Left renal cortex interstitium (tissue), 4 donors: ENCODE measurements at regions not wholly inside any gene's neighbourhood (a gene's known extent, or its start where the extent isn't known, plus 50 kb on each side); places are given as distances from the start of the nearest gene placed in this dataset.

Experiments
- DNase-seq, 4 donors: peaks; one replicate each; pipeline ENCODE4 v3.0.0-alpha.2; 2013; ENCODE audit warnings: low read depth in 4 of 4, low spot score in 2 of 4, missing footprints in 1 of 4

DNA sequence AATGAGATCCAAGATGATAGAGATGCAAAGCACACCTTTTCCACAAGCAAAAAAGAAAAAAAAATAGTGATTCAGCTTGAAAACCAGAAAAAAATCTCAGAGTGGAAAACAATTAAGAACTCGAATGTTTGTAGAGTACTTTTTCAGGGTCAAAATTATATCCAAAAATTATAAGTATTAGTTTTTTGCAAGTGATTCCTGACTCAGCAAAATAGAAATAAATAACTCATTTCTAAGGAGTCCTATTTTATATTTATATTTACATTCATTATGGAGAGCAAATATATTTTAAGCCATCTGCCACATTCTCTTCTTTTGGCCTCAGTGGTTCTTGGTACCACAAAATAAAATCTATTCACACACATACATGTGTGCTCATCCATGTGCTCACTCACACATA lies 1011.8 kb upstream of the ARRDC3 start:
- no peak for DNase-seq

DNA sequence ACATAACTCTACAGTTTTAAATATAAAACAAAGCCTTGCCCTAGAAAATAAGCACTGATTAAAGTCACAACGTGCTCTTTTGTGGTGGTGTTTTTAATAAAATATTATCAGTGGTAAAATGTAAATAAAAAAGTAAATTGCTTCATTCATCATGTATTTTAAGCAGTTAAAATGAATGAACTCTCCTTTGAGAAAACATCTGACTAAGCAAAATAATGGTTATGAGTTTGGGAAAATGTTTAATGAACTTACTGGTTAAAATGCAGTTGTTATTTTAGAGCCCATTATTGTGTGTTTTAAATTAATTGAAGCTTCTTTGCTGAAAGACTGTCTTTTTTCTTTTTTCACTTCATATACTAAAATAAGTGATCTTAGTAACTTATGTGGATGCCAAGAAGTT lies 1007.5 kb upstream of the ARRDC3 start:
- DNase-seq, result no peak

DNA sequence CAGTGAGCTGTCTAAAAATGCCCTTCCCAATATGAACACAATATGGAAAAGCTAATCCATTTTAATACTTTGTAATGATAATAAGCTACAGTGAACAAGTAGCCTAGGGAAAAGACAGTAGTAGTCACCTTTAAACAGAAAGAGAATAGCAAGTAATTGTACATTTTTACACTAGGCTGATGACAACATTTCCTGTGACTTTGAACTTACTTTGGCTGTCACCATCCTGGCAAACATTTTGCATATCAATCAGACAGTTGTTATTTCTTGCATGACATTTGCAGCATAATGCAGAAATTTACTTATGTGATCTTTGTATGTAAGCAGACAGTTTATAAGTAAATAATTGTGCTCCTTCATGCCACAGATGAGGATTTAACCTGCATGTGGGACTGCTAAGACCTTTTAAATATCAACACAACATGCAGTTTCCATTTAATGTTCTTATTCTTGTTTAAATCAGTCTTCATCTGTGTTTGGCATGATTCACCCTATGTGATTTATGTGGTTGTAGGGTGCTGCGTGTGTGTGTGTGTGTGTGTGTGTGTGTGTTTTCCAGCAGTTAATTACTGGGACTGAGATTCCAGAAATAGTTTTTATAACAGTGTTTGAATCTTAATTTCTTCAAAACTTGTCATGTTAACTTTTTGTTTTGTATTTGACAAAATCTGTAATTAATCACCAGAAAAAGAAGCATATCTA lies 997.1 kb upstream of the ARRDC3 start:
- DNase-seq, result no peak

DNA sequence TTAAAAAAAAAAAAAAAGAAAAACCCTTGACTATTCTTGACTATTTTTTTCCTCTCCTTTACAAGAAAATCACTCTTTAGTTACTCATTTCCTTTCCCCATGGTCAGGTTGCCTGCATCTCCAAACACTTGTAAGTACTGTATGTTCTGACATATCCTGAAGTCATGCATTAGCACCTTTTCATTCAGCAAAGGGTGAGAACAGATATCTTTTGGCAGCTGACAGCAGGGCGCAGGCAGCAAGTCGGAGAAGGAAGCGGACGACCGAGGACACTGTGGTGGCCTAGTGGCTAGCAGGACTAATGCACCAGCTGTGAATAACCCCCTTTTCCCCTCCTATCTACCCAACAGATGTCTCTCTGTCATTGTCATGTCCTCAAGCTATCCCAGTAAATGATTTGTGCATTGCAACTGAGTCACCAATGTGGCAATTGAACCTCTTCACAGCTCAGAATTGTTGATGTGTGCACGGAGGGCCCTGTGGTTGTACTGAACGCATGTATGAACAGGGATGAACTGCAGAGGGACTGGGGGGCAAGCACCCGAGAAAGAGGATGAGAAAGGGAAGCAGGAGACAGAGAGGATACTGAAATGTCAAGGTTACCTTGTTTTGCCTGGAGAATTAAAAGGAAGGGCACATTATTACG lies 996.0 kb upstream of the ARRDC3 start:
- DNase-seq, result no peak

DNA sequence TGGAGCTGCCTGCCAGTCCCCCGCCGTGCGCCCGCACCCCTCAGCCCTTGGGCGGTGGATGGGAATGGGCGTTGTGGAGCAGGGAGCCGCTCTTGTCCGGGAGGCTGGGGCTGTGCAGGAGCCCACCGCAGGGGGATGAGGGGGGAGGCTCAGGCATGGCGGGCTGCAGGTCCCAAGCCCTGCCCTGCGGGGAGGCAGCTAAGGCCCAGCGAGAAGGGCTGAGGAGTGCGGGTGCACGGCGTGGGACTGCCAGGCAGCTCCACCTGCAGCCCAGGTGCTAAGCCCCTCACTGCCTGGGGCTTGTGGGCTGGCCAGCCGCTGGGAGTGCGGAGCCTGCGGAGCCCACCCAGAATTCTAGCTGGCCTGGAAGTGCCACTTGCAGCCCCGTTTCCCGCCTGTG lies 991.7 kb upstream of the ARRDC3 start:
- no peak for DNase-seq

DNA sequence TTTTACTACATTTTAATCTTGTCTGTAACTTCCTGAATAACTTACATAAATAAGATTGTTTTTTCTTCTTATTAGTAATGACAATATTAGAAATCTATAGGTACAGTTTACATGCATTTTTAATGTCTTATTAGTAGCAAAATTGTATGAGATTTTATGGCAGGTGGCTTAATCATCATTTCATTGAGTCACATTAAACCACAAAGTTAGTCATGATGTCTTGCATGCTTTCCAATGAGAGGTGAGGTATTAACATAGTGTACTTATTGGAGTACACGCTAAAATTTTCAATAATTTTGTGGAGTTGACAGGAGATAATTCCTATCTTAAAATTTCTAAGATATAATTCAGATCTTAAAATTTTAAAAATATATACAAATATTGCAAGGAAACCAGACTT lies 989.6 kb upstream of the ARRDC3 start:
- no peak for DNase-seq

DNA sequence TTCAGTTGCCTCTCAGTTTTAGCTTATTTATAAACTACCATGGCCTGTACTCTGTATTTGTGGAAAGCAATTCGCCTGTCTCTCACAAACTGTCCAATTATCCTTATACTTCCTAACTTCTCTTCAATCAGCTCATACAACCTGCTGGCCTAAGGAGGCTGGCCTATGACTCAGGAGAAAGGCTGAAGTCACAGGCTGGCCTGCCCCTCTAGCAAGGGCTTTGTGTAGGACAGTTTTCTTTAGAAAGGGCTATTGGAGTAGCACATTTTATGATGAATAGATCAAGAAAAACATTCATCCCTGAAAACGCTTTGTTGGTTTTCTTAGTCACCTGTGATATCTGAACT lies 988.7 kb upstream of the ARRDC3 start:
- no peak for DNase-seq

DNA sequence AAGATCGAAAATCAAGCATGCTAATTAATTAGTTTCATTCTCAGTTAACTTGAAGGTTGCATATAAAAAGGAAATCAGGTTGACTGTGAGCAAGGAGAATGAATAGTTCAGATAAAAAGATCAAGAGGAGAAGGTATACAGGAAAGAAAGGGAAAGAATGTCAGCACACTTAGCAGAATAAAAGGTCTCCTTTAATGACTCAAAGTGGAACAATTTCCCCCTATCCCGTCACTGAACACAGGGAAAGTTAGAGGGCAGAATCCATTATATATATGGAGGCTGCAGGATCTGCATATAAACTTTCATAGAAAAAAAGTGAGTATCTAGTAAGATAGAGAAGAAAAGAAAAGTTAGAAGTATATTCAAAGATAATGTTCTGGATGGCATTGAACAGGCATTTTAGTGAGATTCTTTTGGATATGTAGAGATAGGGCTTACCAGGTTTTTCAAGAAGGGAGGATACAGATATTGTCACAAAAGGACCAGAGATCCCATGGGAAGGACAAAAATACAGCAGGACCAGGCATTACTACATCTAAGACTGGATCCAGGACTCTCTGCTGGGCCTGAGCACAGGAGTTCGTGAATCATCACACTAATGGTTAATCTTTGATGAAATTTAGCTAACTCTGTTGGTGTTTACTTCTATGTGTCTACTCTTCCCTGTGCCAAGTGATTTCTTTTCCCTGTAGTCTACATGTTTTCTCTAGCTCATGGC lies 988.2 kb upstream of the ARRDC3 start:
- no peak for DNase-seq

DNA sequence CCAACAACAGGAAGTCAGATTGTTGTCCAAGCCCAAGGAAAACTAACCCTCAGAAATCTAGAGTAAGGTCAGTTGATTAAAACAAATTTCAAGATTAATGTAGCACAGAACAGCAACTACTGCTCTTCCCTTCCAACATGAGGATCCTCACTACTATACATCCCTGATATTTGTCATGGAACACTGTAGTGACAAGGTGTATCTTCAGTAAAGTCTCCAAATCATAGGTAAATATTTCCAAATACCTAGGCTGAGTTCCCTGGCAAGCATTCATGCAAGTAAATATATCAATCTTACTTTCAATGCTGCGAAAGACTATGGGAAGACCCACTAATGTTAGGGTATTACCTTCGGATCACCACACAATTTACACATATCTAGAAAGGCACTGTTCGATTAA lies 986.9 kb upstream of the ARRDC3 start:
- DNase-seq, result no peak

DNA sequence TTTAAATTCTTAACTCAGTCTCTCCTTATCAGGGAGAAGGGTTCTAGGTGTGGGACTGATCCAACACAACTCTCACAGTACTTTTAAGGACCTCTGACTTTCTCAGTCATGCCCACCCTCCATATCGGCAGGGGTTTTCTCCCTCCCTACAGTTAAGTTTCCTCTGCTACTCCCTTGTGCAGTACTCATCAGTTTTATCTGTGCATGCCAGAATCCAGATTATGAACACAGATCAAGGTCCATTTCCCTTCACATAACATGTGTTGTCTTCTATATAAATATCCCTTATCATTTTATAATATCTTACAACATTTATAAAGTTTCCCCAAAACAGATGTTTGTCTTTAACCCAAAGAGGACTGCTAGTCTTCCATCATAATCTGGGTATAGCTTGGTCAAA lies 986.5 kb upstream of the ARRDC3 start:
- DNase-seq, result no peak

DNA sequence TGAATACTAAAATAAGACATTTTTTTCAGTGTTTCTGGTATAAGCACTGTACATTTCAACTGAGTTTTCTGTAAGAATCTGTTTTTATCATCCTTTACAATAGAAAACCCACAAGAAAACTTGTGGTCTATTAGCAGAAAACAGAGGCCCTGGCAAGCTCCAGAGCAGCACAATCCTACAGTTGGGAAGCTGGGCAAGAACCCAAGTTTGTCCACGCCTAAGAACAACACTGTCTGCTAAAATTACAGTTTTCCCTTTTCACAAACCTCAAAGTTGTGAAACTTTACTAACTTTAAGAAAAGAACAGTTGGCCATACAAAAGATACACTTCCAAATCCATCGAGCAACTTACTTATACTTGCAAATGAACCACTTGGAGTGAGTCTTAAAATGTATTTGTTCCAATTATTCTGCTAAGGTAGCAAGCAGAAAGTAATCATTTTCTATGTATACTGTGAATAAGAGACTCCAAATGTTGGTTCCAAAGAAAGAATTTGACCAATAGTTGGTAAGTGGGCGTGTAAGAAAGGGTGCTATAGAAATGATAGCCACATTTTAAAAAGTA lies 982.0 kb upstream of the ARRDC3 start:
- no peak for DNase-seq

DNA sequence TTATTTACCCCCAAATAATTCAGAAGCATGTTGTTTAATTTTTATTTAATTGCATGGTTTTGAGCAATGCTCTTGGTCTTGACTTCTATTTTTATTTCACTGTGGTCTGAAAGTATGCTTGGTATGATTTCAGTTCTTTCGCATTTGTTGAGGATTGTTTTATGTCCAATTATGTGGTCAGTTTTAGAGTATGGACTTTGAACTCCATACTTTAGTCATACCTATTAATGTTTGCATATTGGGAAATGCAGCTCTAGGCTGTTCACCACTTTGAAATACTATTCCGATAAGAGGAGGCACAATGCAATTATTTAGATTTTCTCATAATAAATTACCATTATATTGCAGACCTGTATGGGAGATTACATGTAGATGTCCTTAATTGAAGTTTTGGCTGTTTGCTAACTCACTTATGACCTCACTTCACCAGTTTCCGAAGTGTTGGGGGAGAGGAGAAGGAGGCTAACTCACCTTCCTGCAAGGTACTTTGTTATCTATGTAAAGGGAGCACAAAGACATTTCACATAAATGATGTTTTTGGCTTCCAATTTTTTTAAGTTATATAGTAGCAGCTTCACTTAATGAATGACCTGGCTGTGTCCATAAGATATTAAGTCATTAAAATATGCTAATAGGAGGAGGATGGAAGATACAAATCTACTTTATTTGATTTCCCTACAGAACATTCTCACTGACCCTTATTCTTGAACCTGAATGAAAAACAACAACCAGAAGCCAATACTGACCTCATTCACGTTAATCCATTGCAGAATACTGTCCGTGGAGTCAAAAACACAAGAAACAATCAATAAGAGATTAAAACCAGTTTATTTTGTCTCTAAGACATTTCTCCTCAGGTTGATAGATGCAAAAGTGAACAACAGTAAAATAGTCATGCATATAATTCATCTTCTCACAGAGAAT lies 970.3 kb upstream of the ARRDC3 start:
- no peak for DNase-seq

DNA sequence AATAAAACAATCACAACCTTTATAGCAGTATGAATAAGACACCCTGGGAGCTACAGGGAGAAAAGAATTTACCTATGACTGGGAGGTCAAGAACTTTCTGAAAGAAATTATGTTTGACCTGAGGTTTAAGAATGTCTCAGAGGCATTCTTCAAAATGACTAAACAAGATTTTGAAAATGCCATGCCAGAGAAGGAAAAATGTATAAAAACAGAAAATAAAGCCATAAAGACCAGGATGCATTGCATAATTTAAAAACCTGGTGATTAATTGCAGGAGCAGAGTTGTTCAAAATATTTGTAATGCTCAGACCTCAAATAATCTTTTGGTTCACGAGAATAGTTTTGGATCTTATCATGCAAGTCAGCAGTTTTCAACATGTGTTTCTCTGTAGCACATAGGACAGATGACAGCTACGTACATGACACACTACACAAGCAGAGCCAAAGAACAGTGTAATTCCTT lies 954.7 kb upstream of the ARRDC3 start:
- no peak for DNase-seq

DNA sequence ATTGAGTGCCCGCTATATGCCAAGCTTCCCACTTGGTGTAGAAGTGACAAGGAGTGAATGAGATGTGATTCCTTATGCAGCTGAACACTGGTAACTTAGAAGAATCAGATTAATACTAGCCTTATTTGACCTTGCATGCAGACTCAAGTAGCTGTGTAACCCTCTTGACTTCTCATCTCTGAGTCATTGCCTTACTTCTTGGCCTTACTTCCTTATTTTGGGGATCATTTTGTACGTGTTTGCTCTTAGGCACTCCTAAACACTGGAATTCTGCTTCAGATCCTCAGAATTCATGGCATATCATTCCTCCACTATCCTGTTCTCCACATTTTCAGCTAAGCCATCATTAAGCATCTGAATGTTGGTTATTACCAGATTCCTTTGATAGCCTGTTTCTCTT lies 948.9 kb upstream of the ARRDC3 start:
- no peak for DNase-seq

DNA sequence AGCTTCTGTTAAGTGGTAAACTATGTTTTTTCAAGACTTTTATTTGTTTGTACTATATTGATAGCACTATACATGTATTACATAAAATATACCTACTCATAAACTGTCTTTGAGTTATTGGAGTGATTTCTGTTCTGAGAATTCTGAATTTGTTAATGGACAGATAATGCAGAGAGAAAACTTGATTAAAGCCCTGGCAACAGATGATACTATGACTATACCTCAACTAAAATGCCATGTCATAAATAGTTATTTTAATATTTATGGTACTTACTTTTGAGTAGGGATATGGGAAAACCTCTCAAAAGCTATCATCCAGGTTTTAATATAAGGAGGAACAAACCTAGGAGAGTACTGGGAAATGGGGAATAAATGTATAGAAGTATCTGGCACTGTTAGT lies 947.2 kb upstream of the ARRDC3 start:
- no peak for DNase-seq

DNA sequence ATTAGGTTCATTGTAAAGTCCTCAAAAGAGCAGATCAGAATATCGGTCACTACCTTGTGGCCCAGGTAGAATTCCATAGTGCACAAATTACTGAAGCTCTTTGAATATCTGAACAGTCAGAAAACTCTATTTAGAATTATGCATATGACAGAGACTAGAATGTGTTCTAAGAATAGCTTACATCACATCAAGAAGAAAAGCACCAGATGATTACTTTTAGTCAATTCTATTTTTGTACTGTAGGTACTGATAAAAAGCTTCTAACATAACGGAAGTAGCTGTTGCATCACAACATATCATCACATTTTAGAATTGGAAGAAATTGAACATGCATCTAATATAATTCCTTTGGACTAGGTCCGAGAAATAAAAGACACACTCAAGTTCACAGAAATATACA lies 946.6 kb upstream of the ARRDC3 start:
- DNase-seq, result no peak

DNA sequence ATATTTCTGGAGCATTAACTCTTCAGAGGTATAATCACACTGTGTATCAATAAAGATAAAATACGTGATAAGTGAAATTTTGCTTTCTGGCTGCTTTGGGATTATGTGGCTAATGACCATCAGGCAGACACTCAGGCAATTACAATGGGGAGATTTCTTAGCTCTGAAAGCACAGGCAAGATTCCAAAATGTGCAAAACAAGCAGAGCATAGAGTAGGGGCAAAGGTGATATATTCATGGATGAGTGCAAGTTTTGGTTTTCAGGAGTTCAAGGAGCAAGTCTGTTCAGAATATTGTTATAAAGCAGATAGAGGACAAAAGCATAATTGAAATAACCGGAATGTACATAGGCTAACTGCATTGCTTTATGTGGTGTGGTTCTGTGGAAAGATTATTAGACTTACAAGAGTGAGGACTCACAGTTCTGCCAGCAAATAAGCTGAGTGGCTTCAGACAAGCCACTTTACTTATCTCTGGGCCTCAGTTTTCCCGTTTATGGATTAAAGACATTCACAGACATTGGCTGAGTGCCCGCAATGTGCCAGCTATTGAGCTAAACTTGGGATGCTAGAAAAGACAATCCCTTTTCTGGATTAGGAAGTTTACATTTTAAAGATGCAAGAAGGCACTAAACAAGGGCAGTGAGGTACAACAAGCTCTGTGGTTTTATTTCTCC lies 945.6 kb upstream of the ARRDC3 start:
- no peak for DNase-seq

DNA sequence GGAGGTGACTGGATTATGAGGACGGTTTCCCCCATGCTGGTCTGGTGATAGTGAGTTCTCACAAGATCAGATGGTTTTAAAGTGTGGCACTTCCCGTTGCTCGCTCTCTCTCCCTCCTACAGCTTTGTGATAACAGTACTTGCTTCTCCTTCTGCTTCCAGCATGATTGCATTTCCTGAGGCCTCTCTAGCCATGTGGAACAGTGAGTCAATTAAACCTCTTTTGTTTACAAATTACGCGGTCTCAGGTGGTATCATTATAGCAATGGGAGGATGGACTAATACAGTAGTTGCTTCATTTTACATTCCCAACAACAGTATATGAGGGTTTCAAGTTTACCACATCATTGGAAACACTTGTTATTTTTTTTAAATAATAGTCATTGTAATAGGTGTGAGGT lies 937.3 kb upstream of the ARRDC3 start:
- no peak for DNase-seq

DNA sequence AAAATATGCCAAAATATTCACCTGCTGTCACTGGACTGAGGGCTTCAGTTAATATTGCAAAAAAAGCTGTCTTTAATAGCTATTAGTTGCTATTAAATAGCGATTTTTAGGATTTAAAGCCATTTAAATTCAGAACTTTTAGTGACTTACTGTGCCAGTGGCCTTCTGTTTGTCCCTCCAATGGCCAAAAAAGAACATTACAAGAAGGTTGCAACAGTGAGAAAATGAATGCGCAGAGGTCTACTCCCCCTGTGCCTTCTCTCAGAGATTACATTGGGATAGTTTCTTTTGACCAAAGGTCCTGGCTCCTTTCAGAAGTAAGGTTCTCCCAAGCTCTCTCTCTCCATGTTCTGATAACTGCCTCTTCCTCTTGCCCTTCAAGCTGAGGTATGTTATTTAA lies 930.3 kb upstream of the ARRDC3 start:
- no peak for DNase-seq

DNA sequence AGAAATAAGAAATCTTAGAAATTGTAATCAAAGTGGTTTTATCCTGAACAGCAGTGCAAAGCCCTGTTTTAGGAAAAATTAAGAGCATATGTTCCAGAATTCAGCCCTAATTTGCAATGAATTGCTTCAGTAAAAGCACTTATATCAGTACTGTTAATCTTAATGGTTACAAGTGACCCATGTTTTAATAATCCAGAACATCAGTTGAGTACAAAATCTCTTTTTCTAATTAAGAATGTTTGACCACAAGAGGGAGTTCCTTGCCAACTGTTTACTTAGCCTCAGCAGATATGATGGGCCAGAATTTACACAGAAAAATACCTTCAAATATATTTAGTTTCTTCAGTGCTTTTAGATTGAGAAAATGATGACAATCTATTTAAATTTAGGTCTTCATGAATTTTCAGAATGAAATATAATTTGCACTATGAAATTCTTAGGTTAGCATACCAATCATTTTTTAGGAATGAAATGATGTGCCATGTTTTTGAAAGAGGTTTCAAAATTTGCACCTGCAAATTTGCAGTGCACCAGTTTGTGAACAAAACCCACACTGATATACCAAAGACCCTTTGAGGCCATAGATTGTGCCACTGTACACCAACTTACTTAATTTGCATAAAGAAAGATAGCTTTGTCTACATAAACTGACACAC lies 926.3 kb upstream of the ARRDC3 start:
- DNase-seq, result peak in 1 of 4 donors; percentile 36
